ENCODE measurements at regions not wholly inside any gene's neighbourhood (a gene's known extent, or its start where the extent isn't known, plus 50 kb on each side); places are given as distances from the start of the nearest gene placed in this dataset.
A peak's percentile ranks its signal among the peaks of the same experiment; 100 is the strongest.

DNA sequence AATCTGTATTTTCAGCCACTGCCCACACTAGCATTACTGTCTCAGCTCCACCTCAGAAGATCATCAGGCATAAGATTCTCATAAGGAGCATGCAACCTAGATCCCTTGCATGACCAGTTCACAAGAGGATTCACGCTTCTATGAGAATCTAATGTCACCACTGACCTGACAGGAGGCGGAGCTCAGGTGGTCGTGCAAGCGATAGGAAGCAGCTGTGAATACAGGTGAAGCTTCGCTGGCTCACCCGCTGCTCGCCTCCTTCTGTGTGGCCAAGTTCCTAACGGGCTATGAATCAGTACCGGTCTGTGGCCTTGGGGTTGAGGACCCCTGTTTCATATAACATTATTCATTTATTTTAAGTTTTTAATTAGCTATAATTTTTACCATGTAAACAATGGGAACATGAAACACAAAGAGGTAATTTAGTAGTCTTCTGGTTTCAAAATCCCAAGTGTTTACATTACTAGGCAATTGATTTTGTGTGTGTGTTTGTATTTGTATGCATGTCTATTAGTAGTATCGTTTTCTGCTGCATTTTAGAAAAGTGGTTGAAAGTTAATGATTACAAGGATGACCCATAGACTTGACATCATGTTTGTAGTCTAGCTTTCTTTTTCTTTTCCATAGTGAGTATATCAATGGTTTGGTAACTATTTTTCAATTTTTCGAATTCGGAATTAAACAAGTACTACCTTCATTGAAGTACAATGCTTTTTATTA lies 159.4 kb downstream of the TENT4A start:
- DNase-seq: peak; percentile 30

- no peak for DNase-seq
Measured at GRCh38 chr5:6873359-6873758, 160.1 kb downstream of the TENT4A start.

DNA sequence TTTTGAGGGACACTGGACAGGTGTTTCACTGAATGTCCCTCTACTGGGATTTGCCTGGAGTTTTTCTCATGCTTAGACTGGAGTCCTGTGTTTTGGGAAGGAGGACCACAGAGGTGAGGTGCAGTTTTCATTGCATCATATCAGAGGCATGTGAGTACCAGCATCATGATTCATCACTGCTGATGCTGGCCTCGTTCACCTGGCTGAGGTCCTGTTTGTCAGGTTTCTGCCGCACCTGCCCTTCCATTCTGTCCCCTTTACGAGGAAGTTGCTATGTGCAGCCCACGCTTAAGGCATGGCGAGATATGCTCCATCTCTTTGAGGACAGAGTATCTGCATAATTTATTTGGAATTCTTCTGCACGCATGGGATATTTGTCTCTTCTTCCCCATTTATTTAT lies 162.1 kb downstream of the TENT4A start:
- no peak for DNase-seq

- DNase-seq: no peak
Measured at GRCh38 chr5:6877986-6878828, 165.0 kb downstream of the TENT4A start.

GRCh38 chr5:6885581-6885980 lies 172.3 kb downstream of the TENT4A start:
- DNase-seq: no peak

DNA sequence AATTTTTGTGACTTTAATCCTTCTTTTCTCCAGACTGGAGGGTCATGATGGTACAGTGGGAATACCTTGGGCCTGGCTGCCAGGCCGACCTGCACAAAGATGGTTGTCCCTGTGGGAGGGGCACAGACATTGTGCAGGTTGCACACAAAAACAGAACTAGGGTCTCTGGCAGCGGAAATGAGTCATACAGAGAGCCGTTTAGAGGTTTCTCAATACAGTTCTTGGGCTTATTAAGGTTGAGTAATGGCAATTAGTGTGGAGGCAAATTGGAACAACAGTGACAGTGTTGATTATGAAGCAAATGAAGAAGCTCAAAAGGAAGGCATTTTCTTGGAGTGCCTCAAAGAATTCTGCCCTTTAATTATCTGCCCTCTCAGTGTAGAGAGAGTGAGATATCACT lies 173.6 kb downstream of the TENT4A start:
- no peak for DNase-seq

DNA sequence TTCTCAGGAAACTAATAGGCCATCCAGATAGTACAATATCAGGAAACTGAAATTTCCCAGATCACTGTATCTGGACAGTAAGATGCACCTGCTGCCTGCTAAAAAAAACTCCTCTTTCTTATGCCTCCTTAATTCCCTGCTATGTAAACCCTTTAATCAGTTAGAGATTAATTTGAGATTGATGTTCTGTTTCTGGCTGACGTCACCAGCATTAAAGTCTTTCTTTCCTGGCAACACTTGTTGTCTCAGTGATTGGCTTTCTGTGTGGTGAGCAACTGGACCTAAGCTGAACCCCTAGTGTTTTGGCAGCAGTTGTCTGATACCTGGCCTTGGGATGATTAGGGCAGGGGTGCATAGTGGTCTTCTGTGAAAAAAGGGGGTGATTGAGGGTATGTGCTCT lies 175.8 kb downstream of the TENT4A start:
- no peak for DNase-seq

GRCh38 chr5:6899221-6899620 lies 186.0 kb downstream of the TENT4A start:
- DNase-seq: peak; percentile 24

DNA sequence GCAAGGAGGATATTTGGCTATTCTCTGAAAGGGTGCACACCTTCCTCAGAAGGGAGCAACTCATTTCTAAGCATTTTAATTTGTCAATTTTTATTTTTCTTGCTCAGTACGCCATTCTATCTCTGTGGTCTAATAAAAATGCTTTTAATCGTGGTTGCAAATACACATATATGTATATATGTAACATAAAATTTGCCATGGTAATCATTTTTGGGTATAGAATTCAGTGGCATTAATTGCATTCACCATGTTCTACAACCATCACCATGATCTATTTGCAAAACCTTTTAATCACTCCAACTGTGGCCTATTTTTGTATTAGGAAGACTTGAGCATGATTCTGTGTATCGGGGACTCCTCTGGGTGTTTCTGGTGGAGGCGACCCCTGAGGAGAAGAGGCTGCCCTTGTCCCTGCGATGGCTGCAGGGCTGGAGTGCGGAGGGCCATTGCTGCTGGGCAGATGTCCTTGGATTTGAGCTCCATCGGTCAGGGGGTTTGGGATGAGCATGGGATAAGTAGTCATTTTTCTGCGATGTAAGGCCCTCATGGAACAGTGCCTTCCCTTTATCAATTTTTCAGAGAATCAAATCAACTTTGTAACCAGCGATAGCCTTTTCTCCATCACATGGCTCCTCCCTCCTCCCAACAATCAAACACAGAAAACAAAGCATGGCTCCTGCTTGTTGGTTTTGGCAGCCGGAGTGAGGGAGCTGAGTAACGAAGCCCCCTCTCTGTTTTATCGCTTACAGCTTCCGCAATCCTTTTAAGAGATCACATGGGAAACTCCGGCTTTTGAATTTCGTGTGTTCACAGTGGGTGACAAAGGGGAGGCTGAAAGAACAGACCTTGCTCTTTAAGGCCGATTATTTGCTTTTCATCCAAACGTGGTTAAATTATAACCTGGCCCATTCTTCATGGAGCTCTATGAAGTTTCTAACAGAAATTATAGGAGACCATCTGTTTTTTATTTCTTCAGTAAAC lies 187.3 kb downstream of the TENT4A start:
- DNase-seq: peak; percentile 100

DNA sequence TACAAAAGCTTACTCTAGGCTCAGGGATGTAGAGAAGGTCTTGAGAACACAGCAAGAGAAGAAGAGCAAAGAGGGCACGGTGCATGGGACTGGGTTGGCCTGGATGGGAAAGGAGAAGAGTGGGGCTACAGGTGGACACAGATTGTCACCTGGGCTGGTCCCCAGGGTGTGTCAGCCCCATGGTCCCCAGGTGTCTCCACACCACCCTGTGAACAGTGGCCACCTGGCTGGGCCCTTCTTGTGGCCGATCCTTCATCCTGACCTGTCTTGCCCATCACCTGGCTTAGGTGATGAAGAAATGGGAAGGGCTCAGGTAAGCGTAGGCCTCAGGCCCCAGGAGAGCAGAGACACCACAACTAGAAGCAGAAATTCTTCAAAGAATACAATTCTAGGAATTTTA lies 188.9 kb downstream of the TENT4A start:
- DNase-seq: peak; percentile 50

GRCh38 chr5:6902597-6902996 lies 189.4 kb downstream of the TENT4A start:
- peak; percentile 61 for DNase-seq

DNA sequence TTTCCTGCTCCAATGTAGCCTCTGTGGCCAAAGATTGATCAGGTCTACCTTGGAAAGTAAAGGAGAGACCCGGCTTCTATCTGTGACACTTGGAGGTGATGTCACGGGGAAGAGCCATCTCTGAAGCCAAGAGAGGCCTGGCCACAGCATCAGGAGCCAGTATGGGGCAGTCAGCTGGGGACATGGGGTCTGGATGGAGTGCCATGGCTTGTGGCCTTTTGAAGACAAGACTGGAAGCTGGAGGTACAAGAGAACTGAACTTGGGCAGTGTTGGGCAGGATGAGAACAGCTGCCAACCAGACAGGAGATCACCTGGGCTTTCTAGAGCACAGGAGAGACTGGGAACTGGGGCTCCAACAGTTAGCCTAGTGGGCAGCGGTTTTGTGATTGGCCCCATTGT lies 190.7 kb downstream of the TENT4A start:
- no peak for DNase-seq

DNA sequence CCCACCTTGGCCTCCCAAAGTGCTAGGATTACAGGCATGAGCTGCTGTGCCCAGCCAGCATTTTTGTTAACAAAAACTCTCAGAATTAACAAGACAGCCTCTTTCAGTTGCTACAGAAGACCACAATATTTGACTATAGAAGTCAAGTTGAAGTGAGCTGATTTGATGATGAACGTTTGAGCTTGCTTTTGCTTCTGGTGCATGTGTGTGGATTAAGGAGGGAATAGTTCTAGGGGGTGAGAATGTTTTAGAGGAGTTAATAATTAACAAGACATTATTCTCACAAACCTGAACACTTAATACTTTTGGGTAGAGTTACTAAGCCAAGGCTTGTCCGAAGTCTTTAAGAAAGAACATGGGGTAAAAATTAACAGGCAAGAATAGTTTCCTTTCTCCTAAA lies 191.6 kb downstream of the TENT4A start:
- no peak for DNase-seq

DNA sequence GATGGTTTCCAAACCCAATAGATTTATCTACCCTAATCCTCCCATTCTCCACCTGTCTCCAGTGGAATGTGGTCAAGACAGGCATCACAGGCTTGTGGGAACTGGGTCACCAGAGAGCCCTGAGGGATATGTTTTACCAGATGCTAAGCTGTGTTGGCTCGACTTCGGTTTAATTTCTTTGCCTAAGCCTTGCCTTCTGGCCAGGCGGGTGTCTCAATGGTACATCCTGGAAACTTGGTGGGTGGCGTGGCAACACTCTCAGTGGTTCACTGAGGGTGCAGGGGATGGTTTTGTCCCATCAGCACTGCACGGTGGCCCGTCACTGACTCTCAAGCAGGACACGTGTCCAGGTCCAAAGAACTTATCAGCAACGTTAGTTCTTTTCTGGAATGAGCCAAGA lies 192.2 kb downstream of the TENT4A start:
- DNase-seq: no peak

DNA sequence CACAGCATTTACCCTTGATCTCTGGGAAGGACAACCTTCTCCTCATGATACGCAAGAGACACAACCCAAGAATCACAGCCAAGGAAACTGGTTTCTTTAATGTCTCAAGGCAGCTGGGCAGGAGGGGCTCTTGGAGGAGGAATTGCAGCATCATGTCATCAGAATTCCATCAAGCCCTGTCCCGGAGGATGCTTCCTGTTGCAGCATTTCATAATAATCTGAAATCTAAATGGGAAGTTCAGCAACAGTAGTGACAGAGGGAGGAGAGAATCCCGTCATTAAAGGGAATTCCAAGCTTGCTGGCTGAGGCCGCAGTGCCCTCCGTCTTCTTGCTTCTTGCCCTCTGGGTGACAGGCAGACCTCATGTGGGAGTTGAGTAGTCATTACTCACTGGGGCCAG lies 192.7 kb downstream of the TENT4A start:
- no peak for DNase-seq

- DNase-seq: peak; percentile 24
Measured at GRCh38 chr5:6907320-6907918, 194.2 kb downstream of the TENT4A start.

- no peak for DNase-seq
Measured at GRCh38 chr5:6909901-6910300, 196.7 kb downstream of the TENT4A start.

- DNase-seq: no peak
Measured at GRCh38 chr5:6910950-6911349, 197.7 kb downstream of the TENT4A start.

DNA sequence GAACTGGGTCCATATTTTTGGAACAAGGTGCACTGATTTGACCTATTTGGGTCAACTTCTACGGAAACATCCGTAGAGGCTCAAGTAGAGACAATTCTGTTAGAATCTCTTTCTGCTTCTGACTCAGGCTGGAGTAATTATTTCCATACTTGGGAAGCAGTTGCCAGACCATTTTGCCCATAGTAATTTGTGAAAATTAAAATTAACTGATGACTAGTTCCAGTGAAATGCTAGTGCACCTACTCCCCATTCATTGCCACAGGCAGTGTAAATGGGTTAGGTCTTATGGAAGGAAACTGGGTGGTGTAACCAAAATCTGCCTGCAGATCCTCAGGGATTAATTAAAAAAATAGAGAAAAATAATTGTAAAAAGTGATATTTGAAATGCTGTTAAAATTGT lies 201.1 kb downstream of the TENT4A start:
- no peak for DNase-seq

DNA sequence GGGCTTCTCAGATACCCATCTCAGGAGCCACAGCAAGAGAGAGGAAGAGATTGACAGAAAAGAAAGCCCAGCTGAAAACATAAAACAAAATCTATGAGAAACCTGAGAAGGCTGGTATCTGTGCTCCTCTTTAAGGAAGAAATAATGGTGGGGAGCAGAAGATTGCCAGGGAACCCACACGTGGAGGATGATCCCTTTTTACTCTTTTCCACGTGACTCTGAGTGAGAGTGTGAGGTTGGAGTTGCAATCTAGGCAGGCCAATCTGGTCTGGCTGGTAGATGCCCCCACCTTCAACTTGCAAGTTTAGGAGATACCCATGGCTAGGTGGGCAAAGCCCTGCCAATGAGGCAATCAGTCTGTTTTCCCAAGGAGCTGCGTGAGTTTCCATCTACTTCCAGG lies 202.3 kb downstream of the TENT4A start:
- DNase-seq: no peak

DNA sequence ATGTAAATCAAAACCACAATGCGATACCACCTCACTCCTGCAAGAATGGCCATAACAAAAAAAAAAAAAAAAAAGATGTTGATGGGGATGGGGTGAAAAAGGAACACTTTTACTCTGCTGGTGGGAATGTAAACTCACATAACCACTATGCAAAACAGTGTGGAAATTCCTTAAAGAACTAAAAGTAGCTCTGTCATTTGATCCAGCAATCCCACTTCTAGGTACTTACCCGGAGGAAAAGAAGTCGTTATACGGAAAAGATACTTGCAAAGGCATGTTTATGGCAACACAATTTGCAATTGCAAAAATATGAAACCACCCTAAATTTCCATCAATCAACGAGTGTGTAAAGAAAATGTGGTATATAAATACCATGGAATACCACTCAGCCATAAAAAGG lies 205.0 kb downstream of the TENT4A start:
- no peak for DNase-seq

- no peak for DNase-seq
Measured at GRCh38 chr5:6920628-6921256, 207.5 kb downstream of the TENT4A start.

Measured in NCI-H69 (cell line).